ENCODE measurements at regions not wholly inside any gene's neighbourhood (a gene's known extent, or its start where the extent isn't known, plus 50 kb on each side); places are given as distances from the start of the nearest gene placed in this dataset.

DNA sequence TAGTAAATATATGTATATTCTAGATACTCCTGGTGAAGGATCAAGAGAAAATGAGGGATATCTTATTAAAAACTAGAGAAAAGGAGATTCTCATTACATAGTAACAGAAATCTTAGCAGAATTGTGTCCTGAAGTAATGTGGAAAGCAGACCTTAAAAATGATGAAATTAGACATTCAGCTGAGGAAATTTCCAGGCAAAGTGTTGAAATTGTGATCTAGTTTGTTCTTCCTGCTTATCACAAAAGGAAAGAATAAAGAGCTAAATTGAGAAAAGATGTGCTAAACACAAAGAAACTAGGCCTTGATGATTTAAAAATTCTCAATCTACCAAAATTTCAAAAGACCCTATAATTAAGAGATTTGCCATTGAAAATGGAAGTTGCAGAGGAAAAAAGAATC is 362.6 kb upstream of the PLSCR5 start:
- H4K20me1 ChIP-seq (ENCODE audit: control insufficient read depth, insufficient read depth) = no peaks in the 10 kb centered on the region
- no TSS peak for BruUV-seq (replicated peaks)
- ChIA-PET RAD21 (ENCODE audit: unreplicated experiment) (no interaction called here), SMC1A (ENCODE audit: uncharacterized antibody, unreplicated experiment) (no interaction called here), CTCF (no interaction called here), POLR2A (no interaction called here)
- in situ Hi-C loops (cut with MboI) (no loop called here), intact Hi-C loops (cut with micrococcal nuclease; ENCODE audit: unreplicated experiment) (no loop called here)
- no peak overlapping the region for H2AFZ ChIP-seq (ENCODE audit: control insufficient read depth, low read depth, low read length)
- H3K36me3 ChIP-seq (ENCODE audit: control insufficient read depth in 2 of 2, insufficient read depth in 2 of 2, low read length in 1 of 2) = no peaks in the 10 kb centered on the region
- H3K4me2 ChIP-seq (ENCODE audit: control insufficient read depth, insufficient read depth) = no peak overlapping the region
- H3K27ac ChIP-seq (ENCODE audit: control insufficient read depth, insufficient read depth) = no peak overlapping the region
- DNase-seq (ENCODE audit: low read depth, low spot score) (no peak), ATAC-seq (no peak), FAIRE-seq (no peak)
- TF ChIP-seq MEF2B (IDR thresholded peaks at IDR 0.05; ENCODE audit: partially characterized antibody, poor library complexity, severe bottlenecking) (no peak), BCL11A (IDR thresholded peaks at IDR 0.05; ENCODE audit: low read depth, low read length) (no peak), LARP7 (IDR thresholded peaks at IDR 0.05) (no peak), CEBPB (IDR thresholded peaks at IDR 0.05; ENCODE audit: borderline replicate concordance in 1 of 2, low read depth in 2 of 2, low read length in 2 of 2) (no peak), POLR2A (IDR thresholded peaks at IDR 0.05; ENCODE audit: low read depth, low read length) (no peak), CBFB (IDR thresholded peaks at IDR 0.05; ENCODE audit: low read depth) (no peak), STAT1 (conservative IDR thresholded peaks at IDR 0.05) (no peak), PML (IDR thresholded peaks at IDR 0.05; ENCODE audit: low read length) (no peak), EED (IDR thresholded peaks at IDR 0.05; ENCODE audit: low read depth) (no peak), BRCA1 (IDR thresholded peaks at IDR 0.05; ENCODE audit: low read depth, low read length) (no peak), YY1 (IDR thresholded peaks at IDR 0.05; ENCODE audit: low read depth, low read length) (no peak), CHD2 (IDR thresholded peaks at IDR 0.05; ENCODE audit: borderline replicate concordance, low read depth, low read length) (no peak), MTA3 (IDR thresholded peaks at IDR 0.05; ENCODE audit: borderline replicate concordance, low read length) (no peak), RELA (IDR thresholded peaks at IDR 0.05; ENCODE audit: borderline replicate concordance, partially characterized antibody) (no peak), RUNX3 (IDR thresholded peaks at IDR 0.05; ENCODE audit: low read length) (no peak)
- TF ChIP-seq, protein P1, sequence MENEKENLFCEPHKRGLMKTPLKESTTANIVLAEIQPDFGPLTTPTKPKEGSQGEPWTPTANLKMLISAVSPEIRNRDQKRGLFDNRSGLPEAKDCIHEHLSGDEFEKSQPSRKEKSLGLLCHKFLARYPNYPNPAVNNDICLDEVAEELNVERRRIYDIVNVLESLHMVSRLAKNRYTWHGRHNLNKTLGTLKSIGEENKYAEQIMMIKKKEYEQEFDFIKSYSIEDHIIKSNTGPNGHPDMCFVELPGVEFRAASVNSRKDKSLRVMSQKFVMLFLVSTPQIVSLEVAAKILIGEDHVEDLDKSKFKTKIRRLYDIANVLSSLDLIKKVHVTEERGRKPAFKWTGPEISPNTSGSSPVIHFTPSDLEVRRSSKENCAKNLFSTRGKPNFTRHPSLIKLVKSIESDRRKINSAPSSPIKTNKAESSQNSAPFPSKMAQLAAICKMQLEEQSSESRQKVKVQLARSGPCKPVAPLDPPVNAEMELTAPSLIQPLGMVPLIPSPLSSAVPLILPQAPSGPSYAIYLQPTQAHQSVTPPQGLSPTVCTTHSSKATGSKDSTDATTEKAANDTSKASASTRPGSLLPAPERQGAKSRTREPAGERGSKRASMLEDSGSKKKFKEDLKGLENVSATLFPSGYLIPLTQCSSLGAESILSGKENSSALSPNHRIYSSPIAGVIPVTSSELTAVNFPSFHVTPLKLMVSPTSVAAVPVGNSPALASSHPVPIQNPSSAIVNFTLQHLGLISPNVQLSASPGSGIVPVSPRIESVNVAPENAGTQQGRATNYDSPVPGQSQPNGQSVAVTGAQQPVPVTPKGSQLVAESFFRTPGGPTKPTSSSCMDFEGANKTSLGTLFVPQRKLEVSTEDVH (IDR thresholded peaks at IDR 0.05; ENCODE audit: low read depth, partially characterized antibody) = no peak
- TF ChIP-seq, protein P2, sequence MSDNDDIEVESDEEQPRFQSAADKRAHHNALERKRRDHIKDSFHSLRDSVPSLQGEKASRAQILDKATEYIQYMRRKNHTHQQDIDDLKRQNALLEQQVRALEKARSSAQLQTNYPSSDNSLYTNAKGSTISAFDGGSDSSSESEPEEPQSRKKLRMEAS (IDR thresholded peaks at IDR 0.05; ENCODE audit: low read depth, low read length) = no peak
- TF ChIP-seq, protein P3, sequence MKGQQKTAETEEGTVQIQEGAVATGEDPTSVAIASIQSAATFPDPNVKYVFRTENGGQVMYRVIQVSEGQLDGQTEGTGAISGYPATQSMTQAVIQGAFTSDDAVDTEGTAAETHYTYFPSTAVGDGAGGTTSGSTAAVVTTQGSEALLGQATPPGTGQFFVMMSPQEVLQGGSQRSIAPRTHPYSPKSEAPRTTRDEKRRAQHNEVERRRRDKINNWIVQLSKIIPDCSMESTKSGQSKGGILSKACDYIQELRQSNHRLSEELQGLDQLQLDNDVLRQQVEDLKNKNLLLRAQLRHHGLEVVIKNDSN (IDR thresholded peaks at IDR 0.05; ENCODE audit: borderline replicate concordance, extremely low read length, insufficient read depth, low read depth, low read length) = no peak
- TF ChIP-seq, protein P4, sequence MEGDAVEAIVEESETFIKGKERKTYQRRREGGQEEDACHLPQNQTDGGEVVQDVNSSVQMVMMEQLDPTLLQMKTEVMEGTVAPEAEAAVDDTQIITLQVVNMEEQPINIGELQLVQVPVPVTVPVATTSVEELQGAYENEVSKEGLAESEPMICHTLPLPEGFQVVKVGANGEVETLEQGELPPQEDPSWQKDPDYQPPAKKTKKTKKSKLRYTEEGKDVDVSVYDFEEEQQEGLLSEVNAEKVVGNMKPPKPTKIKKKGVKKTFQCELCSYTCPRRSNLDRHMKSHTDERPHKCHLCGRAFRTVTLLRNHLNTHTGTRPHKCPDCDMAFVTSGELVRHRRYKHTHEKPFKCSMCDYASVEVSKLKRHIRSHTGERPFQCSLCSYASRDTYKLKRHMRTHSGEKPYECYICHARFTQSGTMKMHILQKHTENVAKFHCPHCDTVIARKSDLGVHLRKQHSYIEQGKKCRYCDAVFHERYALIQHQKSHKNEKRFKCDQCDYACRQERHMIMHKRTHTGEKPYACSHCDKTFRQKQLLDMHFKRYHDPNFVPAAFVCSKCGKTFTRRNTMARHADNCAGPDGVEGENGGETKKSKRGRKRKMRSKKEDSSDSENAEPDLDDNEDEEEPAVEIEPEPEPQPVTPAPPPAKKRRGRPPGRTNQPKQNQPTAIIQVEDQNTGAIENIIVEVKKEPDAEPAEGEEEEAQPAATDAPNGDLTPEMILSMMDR (IDR thresholded peaks at IDR 0.05 in 2 of 3, conservative IDR thresholded peaks at IDR 0.05 in 1 of 3; ENCODE audit: control insufficient read depth in 2 of 3, extremely low read depth in 1 of 3, insufficient read depth in 1 of 3, low read depth in 3 of 3, low read length in 3 of 3) = no peak
- H3K79me2 ChIP-seq (ENCODE audit: control insufficient read depth, insufficient read depth, low read length) = no peaks in the 10 kb centered on the region
- H3K4me3 ChIP-seq = no peak overlapping the region
- no peaks in the 10 kb centered on the region for H3K27me3 ChIP-seq (replicated peaks in 1 of 2; ENCODE audit: control insufficient read depth in 2 of 2, insufficient read depth in 2 of 2, low read length in 1 of 2)
- H3K9me3 ChIP-seq (replicated peaks; ENCODE audit: control insufficient read depth, insufficient read depth, low read length) = no peaks in the 10 kb centered on the region
- H3K9ac ChIP-seq (ENCODE audit: control insufficient read depth, insufficient read depth, low read length) = no peak overlapping the region
- no peaks in the 10 kb centered on the region for H3K4me1 ChIP-seq (ENCODE audit: control insufficient read depth, insufficient read depth, low read length)
